ENCODE measurements at regions not wholly inside any gene's neighbourhood (a gene's known extent, or its start where the extent isn't known, plus 50 kb on each side); places are given as distances from the start of the nearest gene placed in this dataset.

DNA sequence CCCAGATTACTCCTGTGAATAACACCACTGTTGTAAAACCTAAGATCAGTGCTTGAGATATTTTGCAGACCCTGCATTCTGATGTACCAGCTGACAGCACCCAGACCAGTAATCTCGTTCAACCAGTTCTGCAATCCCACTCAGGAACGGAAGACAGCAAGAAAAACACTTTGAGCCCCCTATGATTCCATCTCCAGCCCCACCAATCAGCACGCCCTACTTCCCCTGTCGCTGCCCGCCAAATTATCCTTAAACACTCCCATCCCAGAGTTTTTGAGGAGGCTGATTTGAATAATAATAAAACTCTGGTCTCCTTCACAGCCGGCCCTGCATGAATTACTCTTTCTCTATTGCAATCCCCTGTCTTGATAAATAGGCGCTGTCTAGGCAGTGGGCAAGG, 173.9 kb upstream of the CDH2 start:
- Histone ChIP-seq H3K4me3 (ENCODE audit: control insufficient read depth in 2 of 3, extremely low read depth in 1 of 3, insufficient read depth in 2 of 3, low read depth in 1 of 3, low read length in 3 of 3) (no peak overlapping the region), H3K9ac (ENCODE audit: control insufficient read depth, extremely low read depth, insufficient read depth, low read length) (no peak overlapping the region), H3K4me2 (ENCODE audit: control insufficient read depth, extremely low read depth, insufficient read depth, low read depth, low read length) (no peak overlapping the region), H3K27ac (ENCODE audit: control insufficient read depth, insufficient read depth, low read length) (no peak overlapping the region), H2AFZ (ENCODE audit: control insufficient read depth, low read length) (no peak overlapping the region), H3K9me1 (ENCODE audit: control insufficient read depth, extremely low read depth, insufficient read depth, low read length) (no peaks in the 10 kb centered on the region), H3K79me2 (ENCODE audit: control insufficient read depth, insufficient read depth, low read length) (no peaks in the 10 kb centered on the region), H4K20me1 (ENCODE audit: control insufficient read depth, extremely low read depth, insufficient read depth, low read length) (no peaks in the 10 kb centered on the region), H3K9me3 (ENCODE audit: control insufficient read depth, low read depth, low read length) (no peaks in the 10 kb centered on the region), H3K4me1 (ENCODE audit: control insufficient read depth, extremely low read depth, insufficient read depth, low read length) (no peaks in the 10 kb centered on the region), H3K27me3 (ENCODE audit: control insufficient read depth, extremely low read depth, insufficient read depth, low read length) (no peaks in the 10 kb centered on the region), H3K36me3 (ENCODE audit: control insufficient read depth in 2 of 2, extremely low read depth in 1 of 2, insufficient read depth in 2 of 2, low read length in 2 of 2) (no peaks in the 10 kb centered on the region)
- TF ChIP-seq, protein P1, sequence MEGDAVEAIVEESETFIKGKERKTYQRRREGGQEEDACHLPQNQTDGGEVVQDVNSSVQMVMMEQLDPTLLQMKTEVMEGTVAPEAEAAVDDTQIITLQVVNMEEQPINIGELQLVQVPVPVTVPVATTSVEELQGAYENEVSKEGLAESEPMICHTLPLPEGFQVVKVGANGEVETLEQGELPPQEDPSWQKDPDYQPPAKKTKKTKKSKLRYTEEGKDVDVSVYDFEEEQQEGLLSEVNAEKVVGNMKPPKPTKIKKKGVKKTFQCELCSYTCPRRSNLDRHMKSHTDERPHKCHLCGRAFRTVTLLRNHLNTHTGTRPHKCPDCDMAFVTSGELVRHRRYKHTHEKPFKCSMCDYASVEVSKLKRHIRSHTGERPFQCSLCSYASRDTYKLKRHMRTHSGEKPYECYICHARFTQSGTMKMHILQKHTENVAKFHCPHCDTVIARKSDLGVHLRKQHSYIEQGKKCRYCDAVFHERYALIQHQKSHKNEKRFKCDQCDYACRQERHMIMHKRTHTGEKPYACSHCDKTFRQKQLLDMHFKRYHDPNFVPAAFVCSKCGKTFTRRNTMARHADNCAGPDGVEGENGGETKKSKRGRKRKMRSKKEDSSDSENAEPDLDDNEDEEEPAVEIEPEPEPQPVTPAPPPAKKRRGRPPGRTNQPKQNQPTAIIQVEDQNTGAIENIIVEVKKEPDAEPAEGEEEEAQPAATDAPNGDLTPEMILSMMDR (optimal IDR thresholded peaks at IDR 0.05 in 1 of 3, IDR thresholded peaks at IDR 0.05 in 1 of 3, conservative IDR thresholded peaks at IDR 0.05 in 1 of 3; ENCODE audit: extremely low read depth in 1 of 3, insufficient read depth in 2 of 3, low read length in 3 of 3): no peak
- no peak for TF ChIP-seq EZH2 (IDR thresholded peaks at IDR 0.05; ENCODE audit: low read length)
- dilution Hi-C loops (cut with MboI; ENCODE audit: extremely low pct_ligation_motif_present, low sequenced_read_pairs): no loop called here
- no peak for DNase-seq (ENCODE audit: low read depth, low spot score)
- no peak for FAIRE-seq

DNA sequence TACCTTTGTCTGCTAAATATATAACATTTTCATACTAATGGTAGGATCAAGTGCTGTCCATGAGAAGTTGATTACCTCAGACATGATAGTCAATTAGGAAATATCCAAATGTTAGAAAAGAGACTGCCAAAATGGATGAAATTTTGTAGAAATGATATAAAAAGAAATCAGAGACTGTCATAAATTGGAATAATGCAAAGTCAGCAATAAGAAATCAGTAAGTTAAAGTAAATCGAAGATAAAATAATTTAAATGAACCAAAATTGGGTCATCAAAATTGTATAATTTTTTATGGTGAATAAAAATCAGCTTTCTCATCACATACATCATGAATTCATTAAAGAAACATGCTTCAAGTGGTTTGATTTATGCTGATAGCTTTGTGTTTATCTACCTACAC, 165.3 kb upstream of the CDH2 start:
- H3K27me3 ChIP-seq (ENCODE audit: control insufficient read depth, extremely low read depth, insufficient read depth, low read length): no peaks in the 10 kb centered on the region
- H4K20me1 ChIP-seq (ENCODE audit: control insufficient read depth, extremely low read depth, insufficient read depth, low read length): no peaks in the 10 kb centered on the region
- H3K4me1 ChIP-seq (ENCODE audit: control insufficient read depth, extremely low read depth, insufficient read depth, low read length): no peaks in the 10 kb centered on the region
- no peak for FAIRE-seq
- no peaks in the 10 kb centered on the region for H3K9me1 ChIP-seq (ENCODE audit: control insufficient read depth, extremely low read depth, insufficient read depth, low read length)
- H3K27ac ChIP-seq (ENCODE audit: control insufficient read depth, insufficient read depth, low read length): no peak overlapping the region
- no peak for TF ChIP-seq EZH2 (IDR thresholded peaks at IDR 0.05; ENCODE audit: low read length)
- TF ChIP-seq, protein P1 (optimal IDR thresholded peaks at IDR 0.05 in 1 of 3, IDR thresholded peaks at IDR 0.05 in 1 of 3, conservative IDR thresholded peaks at IDR 0.05 in 1 of 3; ENCODE audit: extremely low read depth in 1 of 3, insufficient read depth in 2 of 3, low read length in 3 of 3): no peak
- no peak overlapping the region for H3K9ac ChIP-seq (ENCODE audit: control insufficient read depth, extremely low read depth, insufficient read depth, low read length)
- H3K79me2 ChIP-seq (ENCODE audit: control insufficient read depth, insufficient read depth, low read length): no peaks in the 10 kb centered on the region
- no peak overlapping the region for H2AFZ ChIP-seq (ENCODE audit: control insufficient read depth, low read length)
- H3K9me3 ChIP-seq (ENCODE audit: control insufficient read depth, low read depth, low read length): no peaks in the 10 kb centered on the region
- H3K36me3 ChIP-seq (ENCODE audit: control insufficient read depth in 2 of 2, extremely low read depth in 1 of 2, insufficient read depth in 2 of 2, low read length in 2 of 2): no peaks in the 10 kb centered on the region
- dilution Hi-C loops (cut with MboI; ENCODE audit: extremely low pct_ligation_motif_present, low sequenced_read_pairs): no loop called here
- no peak overlapping the region for H3K4me3 ChIP-seq (ENCODE audit: control insufficient read depth in 2 of 3, extremely low read depth in 1 of 3, insufficient read depth in 2 of 3, low read depth in 1 of 3, low read length in 3 of 3)
- H3K4me2 ChIP-seq (ENCODE audit: control insufficient read depth, extremely low read depth, insufficient read depth, low read depth, low read length): no peak overlapping the region
- no peak for DNase-seq (ENCODE audit: low read depth, low spot score)

Measured in keratinocyte (primary cell).